Adrenal gland (tissue), 5 donors: ENCODE measurements at regions not wholly inside any gene's neighbourhood (a gene's known extent, or its start where the extent isn't known, plus 50 kb on each side); places are given as distances from the start of the nearest gene placed in this dataset.

ENCODE experiments used
- POLR2A ChIP-seq, 2 donors: fragments of 450-650 bp; IDR thresholded peaks; one replicate each; pipeline ENCODE4 v1.6.1; 2017; ENCODE audit warnings: antibody characterized with exemption in 2 of 2, mild to moderate bottlenecking in 2 of 2, moderate library complexity in 1 of 2
- TF ChIP-seq, protein P1 (sequence below), 6 experiments: fragments of 450-650 bp in 4 of 6; fragments of 200-600 bp in 2 of 6; sonication (generic) in 1 of 6; IDR thresholded peaks; 1 replicate in 5 of 6; 2 replicates in 1 of 6; pipeline versions ENCODE4 v1.5.1 to v1.8.0; 2016 to 2021; ENCODE audit warnings: antibody characterized with exemption in 6 of 6, mild to moderate bottlenecking in 2 of 6, moderate library complexity in 1 of 6
- donor health status: DM: no; HTN: no; CAD: no.

GRCh38 chr4:176011529-176011928, 54.1 kb upstream of the WDR17 start:
- TF ChIP-seq, protein P1, sequence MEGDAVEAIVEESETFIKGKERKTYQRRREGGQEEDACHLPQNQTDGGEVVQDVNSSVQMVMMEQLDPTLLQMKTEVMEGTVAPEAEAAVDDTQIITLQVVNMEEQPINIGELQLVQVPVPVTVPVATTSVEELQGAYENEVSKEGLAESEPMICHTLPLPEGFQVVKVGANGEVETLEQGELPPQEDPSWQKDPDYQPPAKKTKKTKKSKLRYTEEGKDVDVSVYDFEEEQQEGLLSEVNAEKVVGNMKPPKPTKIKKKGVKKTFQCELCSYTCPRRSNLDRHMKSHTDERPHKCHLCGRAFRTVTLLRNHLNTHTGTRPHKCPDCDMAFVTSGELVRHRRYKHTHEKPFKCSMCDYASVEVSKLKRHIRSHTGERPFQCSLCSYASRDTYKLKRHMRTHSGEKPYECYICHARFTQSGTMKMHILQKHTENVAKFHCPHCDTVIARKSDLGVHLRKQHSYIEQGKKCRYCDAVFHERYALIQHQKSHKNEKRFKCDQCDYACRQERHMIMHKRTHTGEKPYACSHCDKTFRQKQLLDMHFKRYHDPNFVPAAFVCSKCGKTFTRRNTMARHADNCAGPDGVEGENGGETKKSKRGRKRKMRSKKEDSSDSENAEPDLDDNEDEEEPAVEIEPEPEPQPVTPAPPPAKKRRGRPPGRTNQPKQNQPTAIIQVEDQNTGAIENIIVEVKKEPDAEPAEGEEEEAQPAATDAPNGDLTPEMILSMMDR (IDR thresholded peaks at IDR 0.05) = no peak
- TF ChIP-seq POLR2A (IDR thresholded peaks at IDR 0.05) = no peak
